ENCODE measurements at regions not wholly inside any gene's neighbourhood (a gene's known extent, or its start where the extent isn't known, plus 50 kb on each side); places are given as distances from the start of the nearest gene placed in this dataset.
"Not testable (repeated sequence)": the region's sequence is repeated elsewhere in the genome, so short reads cannot be mapped to it uniquely, and the experiment has no call there.

DNA sequence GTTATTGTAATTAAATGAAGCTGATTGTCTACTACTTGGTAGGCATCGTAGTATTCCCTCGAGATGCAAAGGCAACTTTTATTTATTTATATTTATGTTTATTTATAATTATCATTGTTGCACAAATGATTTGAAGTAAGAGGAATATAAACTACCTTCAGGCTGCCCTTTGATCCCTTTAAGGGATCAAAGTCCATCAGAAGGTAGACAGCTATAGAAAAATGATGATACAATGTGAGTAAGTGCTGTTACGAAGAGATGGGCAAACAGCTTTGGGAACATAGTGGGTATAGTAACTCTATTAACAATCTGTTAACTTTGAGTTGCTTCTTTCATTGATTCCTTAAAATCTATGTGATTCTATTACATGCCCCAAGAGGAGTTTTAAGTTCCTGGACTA, 512.8 kb upstream of the CITED2 start:
- H3K27me3 ChIP-seq (ENCODE audit: control insufficient read depth, insufficient read depth, low read length): no peaks in the 10 kb centered on the region
- H3K36me3 ChIP-seq (ENCODE audit: control insufficient read depth, insufficient read depth, low read length): no peaks in the 10 kb centered on the region
- 100% methylated on average over 2 of the region's 3 CpGs for WGBS (ENCODE audit: insufficient coverage, low lambda C conversion rate)
- no peaks in the 10 kb centered on the region for H3K9me3 ChIP-seq (ENCODE audit: control insufficient read depth, low read depth, low read length)
- peak in 1 of 2 donors; percentile 44 for DNase-seq
- peaks cover 20% of the 10 kb centered on the region for H3K4me1 ChIP-seq (ENCODE audit: control insufficient read depth, insufficient read depth, low read length)
- H3K4me3 ChIP-seq (ENCODE audit: low read length): no peak overlapping the region
- H3K27ac ChIP-seq (ENCODE audit: low read length): no peak overlapping the region

DNA sequence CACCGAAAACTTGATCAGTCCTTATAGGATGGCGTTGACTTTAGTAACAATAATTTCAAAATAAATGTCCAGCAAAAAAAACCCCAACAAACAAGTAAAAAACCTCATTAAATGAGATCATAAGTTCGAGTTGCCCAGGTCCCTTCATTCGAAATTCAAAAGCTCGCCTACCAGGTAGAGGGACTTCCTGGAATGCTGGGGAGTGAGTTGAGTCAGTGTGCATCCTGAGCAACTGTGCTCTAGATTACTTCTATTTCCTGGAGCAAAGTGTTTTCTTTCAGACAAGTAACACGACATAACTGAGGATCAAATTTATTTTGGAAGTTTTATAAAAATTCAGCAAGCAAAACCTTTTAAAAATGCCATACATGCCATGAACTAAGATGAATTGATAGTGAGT, 511.9 kb upstream of the CITED2 start:
- H3K27ac ChIP-seq (ENCODE audit: low read length): peak overlapping the region; percentile 11
- no peak for DNase-seq
- H3K4me1 ChIP-seq (ENCODE audit: control insufficient read depth, insufficient read depth, low read length): peaks cover 20% of the 10 kb centered on the region
- H3K36me3 ChIP-seq (ENCODE audit: control insufficient read depth, insufficient read depth, low read length): no peaks in the 10 kb centered on the region
- H3K9me3 ChIP-seq (ENCODE audit: control insufficient read depth, low read depth, low read length): no peaks in the 10 kb centered on the region
- H3K27me3 ChIP-seq (ENCODE audit: control insufficient read depth, insufficient read depth, low read length): no peaks in the 10 kb centered on the region
- no peak overlapping the region for H3K4me3 ChIP-seq (ENCODE audit: low read length)
- WGBS (ENCODE audit: insufficient coverage, low lambda C conversion rate): 100% methylated on average over 3 of the region's 6 CpGs

DNA sequence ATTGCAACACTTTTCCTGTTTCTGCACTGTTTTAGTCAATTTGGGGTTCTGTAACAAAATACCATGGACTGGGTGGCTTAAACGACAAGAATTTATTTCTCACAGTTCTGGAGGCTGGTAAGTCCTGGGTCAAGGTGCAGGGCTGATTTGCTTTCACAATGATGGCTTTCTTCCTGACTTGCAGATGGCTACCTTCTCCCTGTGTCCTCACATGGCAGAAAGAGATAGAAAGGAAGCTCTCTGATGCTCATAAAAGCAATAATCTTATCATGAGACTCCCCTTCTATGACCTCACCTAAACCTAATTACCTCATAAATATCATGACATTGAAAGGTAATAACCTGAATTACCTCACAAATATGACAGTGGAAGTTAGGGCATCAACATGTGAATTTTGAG, 511.5 kb upstream of the CITED2 start:
- peak; percentile 61 to 79 for DNase-seq
- peak overlapping the region; percentile 11 for H3K27ac ChIP-seq (ENCODE audit: low read length)
- WGBS (ENCODE audit: insufficient coverage, low lambda C conversion rate): 20% methylated on average over 1 of the region's 1 CpG
- peaks cover 20% of the 10 kb centered on the region for H3K4me1 ChIP-seq (ENCODE audit: control insufficient read depth, insufficient read depth, low read length)
- no peaks in the 10 kb centered on the region for H3K9me3 ChIP-seq (ENCODE audit: control insufficient read depth, low read depth, low read length)
- H3K27me3 ChIP-seq (ENCODE audit: control insufficient read depth, insufficient read depth, low read length): no peaks in the 10 kb centered on the region
- no peak overlapping the region for H3K4me3 ChIP-seq (ENCODE audit: low read length)
- no peaks in the 10 kb centered on the region for H3K36me3 ChIP-seq (ENCODE audit: control insufficient read depth, insufficient read depth, low read length)

DNA sequence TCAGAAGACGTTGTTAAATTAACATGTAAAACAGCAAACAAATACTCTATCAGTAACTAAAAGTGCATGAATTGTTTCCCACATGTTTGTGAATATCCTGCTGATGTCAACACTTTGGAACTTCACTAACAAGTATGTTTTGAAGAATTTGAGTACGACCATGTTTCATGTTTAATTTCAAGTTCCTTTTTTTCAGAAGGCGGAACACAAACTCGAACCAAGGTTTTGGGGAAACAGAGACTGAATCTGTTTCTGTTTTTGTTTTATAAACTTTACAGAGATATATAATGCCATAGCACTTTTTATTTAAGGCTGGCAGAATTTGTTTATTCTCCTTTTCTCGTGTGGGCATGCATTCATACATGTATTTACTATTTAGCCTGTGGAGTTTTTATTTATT, 509.3 kb upstream of the CITED2 start:
- Histone ChIP-seq H3K36me3 (ENCODE audit: control insufficient read depth, insufficient read depth, low read length) (no peaks in the 10 kb centered on the region), H3K27ac (ENCODE audit: low read length) (no peak overlapping the region), H3K4me3 (ENCODE audit: low read length) (no peak overlapping the region), H3K9me3 (ENCODE audit: control insufficient read depth, low read depth, low read length) (no peaks in the 10 kb centered on the region), H3K27me3 (ENCODE audit: control insufficient read depth, insufficient read depth, low read length) (no peaks in the 10 kb centered on the region), H3K4me1 (ENCODE audit: control insufficient read depth, insufficient read depth, low read length) (peaks cover 20% of the 10 kb centered on the region)
- 76% methylated on average over 4 of the region's 5 CpGs for WGBS (ENCODE audit: insufficient coverage, low lambda C conversion rate)
- DNase-seq: no peak

DNA sequence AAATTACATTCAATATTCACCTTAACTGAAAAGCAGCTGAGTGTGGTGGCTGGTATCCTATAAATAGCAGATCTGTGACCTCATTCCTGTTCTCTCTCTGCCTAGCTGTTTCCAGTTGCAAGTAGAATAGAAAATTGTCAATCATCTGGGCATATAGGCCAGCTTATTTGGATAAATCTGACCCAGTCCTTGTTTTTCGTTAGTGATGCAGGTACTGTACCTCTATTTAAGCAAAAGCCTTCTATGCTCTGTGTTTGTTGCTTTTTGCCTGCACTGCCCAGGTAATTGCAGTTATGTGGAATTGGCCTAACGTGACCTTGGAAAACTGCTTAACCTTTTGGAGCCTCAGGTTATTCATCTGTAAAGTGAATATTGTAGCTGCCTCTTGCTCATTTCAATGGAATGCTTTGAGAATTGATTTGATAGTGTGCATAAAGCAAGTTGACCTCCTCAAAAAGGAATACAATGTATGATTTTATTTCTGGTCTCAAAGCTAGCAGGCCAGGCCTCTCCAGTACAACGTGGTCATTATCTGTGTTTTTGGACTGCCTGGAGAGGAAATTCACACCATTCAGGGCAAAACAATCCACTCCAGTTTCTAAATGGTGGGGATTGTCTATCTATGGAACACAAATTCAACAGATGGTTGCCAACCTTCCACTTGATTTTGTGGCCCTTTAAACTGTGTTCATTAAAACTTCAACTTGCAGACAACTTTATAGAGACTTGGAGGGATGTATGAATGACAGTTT, 508.7 kb upstream of the CITED2 start:
- Histone ChIP-seq H3K4me3 (ENCODE audit: low read length) (no peak overlapping the region), H3K4me1 (ENCODE audit: control insufficient read depth, insufficient read depth, low read length) (peaks cover 20% of the 10 kb centered on the region), H3K27me3 (ENCODE audit: control insufficient read depth, insufficient read depth, low read length) (no peaks in the 10 kb centered on the region), H3K36me3 (ENCODE audit: control insufficient read depth, insufficient read depth, low read length) (no peaks in the 10 kb centered on the region), H3K9me3 (ENCODE audit: control insufficient read depth, low read depth, low read length) (no peaks in the 10 kb centered on the region), H3K27ac (ENCODE audit: low read length) (peak overlapping the region; percentile 26)
- 60% methylated on average over 1 of the region's 3 CpGs for WGBS (ENCODE audit: insufficient coverage, low lambda C conversion rate)
- DNase-seq: no peak

DNA sequence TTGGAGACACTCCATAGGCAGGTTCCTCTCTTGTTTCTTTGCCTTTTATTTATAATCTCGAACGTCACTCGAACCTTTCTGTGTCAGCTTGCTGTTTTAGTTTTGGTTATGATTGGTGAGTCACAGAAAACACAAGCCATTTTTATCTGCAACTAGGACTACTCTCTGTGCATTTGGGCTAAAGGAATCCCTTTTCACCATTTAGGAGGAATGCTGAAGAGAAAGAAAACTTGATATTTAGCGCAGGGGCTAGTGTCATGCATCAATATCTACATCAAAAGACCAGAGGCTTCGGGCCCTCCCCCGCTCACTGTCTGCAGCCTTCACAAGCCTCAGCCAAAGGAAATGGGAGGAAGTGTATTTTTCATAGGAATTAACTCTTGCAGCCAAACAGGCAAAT, 507.8 kb upstream of the CITED2 start:
- 60% methylated on average over 1 of the region's 6 CpGs for WGBS (ENCODE audit: insufficient coverage, low lambda C conversion rate)
- H3K27ac ChIP-seq (ENCODE audit: low read length): no peak overlapping the region

DNA sequence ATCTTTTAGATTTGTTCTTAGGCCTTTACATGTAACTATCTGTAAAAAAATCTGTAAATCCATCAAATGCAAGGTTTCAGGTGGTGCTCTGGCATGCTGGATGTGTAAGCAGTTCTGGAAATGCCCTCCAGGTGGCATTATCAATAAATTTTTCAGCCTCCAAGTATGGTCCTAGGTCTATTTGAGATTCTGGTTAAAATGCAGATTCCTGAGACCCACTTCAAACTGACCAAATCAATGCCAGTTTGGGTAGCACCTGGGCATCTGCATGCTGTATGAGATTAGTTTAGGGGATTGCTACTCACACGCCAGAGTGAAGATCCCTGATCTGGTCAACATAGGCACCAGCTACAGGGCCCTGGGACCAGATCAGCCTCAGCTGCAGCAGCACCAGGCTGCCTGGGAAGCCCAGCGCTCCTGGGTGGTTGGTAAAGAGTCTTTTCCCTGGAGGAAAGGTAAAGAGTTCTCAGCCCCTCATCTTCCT, 507.3 kb upstream of the CITED2 start:
- H3K4me1 ChIP-seq (ENCODE audit: control insufficient read depth, insufficient read depth, low read length): peaks cover 12% of the 10 kb centered on the region
- no peaks in the 10 kb centered on the region for H3K36me3 ChIP-seq (ENCODE audit: control insufficient read depth, insufficient read depth, low read length)
- H3K9me3 ChIP-seq (ENCODE audit: control insufficient read depth, low read depth, low read length): no peaks in the 10 kb centered on the region
- H3K27me3 ChIP-seq (ENCODE audit: control insufficient read depth, insufficient read depth, low read length): no peaks in the 10 kb centered on the region
- DNase-seq: peak in 1 of 2 donors; percentile 40
- no peak overlapping the region for H3K27ac ChIP-seq (ENCODE audit: low read length)
- no peak overlapping the region for H3K4me3 ChIP-seq (ENCODE audit: low read length)
- no CpG with 5 or more reads among the region's 2 CpGs for WGBS (ENCODE audit: insufficient coverage, low lambda C conversion rate)

More for the DNA sequence above, 507.8 kb upstream of the CITED2 start:
- DNase-seq: no peak
- Histone ChIP-seq H3K4me1 (ENCODE audit: control insufficient read depth, insufficient read depth, low read length) (peaks cover 13% of the 10 kb centered on the region), H3K36me3 (ENCODE audit: control insufficient read depth, insufficient read depth, low read length) (no peaks in the 10 kb centered on the region), H3K27me3 (ENCODE audit: control insufficient read depth, insufficient read depth, low read length) (no peaks in the 10 kb centered on the region), H3K4me3 (ENCODE audit: low read length) (no peak overlapping the region), H3K9me3 (ENCODE audit: control insufficient read depth, low read depth, low read length) (no peaks in the 10 kb centered on the region)

DNA sequence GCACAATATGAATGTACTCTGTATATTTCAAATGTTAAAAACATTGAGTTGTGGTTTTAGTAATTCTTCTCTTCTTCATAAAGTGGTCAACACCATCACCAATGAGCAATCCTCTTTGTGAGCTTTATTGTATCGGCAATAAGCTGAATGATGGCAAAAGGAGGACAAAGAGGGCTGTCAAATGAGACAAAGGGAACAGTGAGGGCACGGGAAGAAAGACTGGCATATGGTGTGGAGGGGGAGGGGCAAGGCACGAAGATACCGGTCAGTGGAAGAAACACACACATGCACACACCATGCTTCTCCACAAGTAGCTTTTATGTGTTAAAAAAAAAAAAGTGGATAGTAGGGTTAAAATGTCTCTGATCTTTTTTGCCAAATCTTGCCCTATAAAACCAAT, 506.8 kb upstream of the CITED2 start:
- Histone ChIP-seq H3K27me3 (ENCODE audit: control insufficient read depth, insufficient read depth, low read length) (no peaks in the 10 kb centered on the region), H3K4me1 (ENCODE audit: control insufficient read depth, insufficient read depth, low read length) (peaks cover 12% of the 10 kb centered on the region), H3K36me3 (ENCODE audit: control insufficient read depth, insufficient read depth, low read length) (no peaks in the 10 kb centered on the region), H3K4me3 (ENCODE audit: low read length) (no peak overlapping the region), H3K27ac (ENCODE audit: low read length) (no peak overlapping the region), H3K9me3 (ENCODE audit: control insufficient read depth, low read depth, low read length) (no peaks in the 10 kb centered on the region)
- WGBS (ENCODE audit: insufficient coverage, low lambda C conversion rate): no CpG with 5 or more reads among the region's 4 CpGs
- no peak for DNase-seq

DNA sequence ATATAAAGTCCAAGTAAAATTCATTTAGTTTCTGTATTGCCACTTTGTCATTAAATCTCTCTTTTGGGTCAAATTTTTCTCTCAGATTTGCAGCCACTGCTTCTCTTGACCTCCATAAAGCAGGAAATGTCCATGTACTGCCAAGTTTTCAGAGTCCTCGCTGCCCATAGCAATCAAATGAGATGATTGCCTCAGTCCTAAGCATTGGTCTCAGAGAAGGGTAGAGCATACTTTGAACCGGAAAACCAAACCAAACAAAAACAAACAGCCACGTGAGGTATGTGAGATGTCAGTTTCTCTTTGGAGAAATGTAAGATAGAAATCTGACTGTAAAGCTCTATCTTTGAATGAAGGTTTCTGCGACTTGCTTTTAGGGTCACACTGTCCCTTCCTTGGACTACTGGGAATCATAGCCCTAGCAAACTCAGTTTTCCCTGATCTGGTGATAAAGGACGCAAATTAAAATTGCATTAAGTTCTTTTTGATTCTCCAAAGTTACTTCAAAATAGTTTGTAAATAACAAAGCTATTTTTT, 505.4 kb upstream of the CITED2 start:
- Histone ChIP-seq H3K4me3 (ENCODE audit: low read length) (no peak overlapping the region), H3K4me1 (ENCODE audit: control insufficient read depth, insufficient read depth, low read length) (peaks cover 9% of the 10 kb centered on the region), H3K9me3 (ENCODE audit: control insufficient read depth, low read depth, low read length) (no peaks in the 10 kb centered on the region), H3K36me3 (ENCODE audit: control insufficient read depth, insufficient read depth, low read length) (no peaks in the 10 kb centered on the region), H3K27ac (ENCODE audit: low read length) (no peak overlapping the region), H3K27me3 (ENCODE audit: control insufficient read depth, insufficient read depth, low read length) (no peaks in the 10 kb centered on the region)
- no peak for DNase-seq
- WGBS (ENCODE audit: insufficient coverage, low lambda C conversion rate): 100% methylated on average over 1 of the region's 5 CpGs

DNA sequence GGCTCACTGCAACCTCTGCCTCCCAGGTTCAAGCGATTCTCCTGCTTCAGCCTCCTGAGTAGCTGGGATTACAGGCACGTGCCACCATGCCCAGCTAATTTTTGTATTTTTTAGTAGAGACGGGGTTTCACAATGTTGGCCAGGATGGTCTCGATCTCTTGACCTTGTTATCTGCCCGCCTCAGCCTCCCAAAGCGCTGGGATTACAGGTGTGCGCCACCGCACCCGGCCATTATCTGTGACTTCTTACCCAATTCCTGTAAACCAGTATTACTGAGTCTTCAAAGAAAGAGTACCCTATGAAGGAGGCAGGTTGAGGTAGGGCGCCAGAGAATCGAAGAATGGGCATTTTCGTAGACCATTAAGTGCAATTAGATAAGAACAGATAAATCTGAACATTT, 504.8 kb upstream of the CITED2 start:
- not testable (repeated sequence) for H3K36me3 ChIP-seq (ENCODE audit: control insufficient read depth, insufficient read depth, low read length); H3K27ac ChIP-seq (ENCODE audit: low read length); H3K4me1 ChIP-seq (ENCODE audit: control insufficient read depth, insufficient read depth, low read length); H3K9me3 ChIP-seq (ENCODE audit: control insufficient read depth, low read depth, low read length); H3K4me3 ChIP-seq (ENCODE audit: low read length); H3K27me3 ChIP-seq (ENCODE audit: control insufficient read depth, insufficient read depth, low read length); DNase-seq
- WGBS (ENCODE audit: insufficient coverage, low lambda C conversion rate): 100% methylated on average over 2 of the region's 12 CpGs

All from large intestine (tissue), 3 donors.